ENCODE measurements at regions not wholly inside any gene's neighbourhood (a gene's known extent, or its start where the extent isn't known, plus 50 kb on each side); places are given as distances from the start of the nearest gene placed in this dataset.

DNA sequence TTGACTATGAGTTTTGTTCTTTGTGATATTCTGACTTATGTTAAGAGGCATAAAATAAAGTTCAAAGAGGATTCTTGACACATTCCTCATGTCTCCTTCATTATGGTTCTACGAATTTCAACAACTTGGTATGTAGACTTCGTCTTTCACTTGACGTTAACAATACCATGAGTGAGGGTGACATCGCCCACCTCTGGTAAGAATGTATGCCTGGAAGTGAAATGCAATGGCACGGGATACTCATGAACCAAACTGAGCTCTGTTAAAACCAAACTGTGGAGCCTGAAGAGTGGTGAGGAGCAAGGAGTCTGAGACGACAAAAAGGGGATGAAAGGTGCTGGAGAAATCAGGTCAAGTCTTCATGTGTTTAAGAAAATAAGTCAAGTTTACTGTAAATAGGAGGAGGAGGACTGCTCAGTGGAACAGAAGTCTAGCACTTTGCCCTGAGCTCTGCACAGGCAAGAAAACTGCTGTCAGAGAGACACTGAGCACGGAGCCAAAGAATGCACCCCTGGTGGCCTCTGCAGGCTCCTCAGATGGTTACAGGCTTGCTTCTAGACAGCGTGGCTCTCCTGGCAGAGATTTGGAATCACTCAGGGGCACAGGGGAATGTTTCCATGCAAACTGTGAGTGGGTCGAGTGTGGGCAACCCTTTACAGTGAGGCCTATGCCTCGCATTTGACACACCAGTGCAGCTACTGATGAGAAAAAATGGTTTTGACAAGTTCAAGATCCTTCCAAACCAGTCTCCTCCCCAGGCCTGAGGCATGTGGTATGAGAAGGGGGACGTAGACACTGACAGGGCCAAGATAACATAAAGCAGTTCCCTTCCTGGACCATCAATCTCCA is 470.1 kb downstream of the IRX1 start:
- TF ChIP-seq, protein P1, sequence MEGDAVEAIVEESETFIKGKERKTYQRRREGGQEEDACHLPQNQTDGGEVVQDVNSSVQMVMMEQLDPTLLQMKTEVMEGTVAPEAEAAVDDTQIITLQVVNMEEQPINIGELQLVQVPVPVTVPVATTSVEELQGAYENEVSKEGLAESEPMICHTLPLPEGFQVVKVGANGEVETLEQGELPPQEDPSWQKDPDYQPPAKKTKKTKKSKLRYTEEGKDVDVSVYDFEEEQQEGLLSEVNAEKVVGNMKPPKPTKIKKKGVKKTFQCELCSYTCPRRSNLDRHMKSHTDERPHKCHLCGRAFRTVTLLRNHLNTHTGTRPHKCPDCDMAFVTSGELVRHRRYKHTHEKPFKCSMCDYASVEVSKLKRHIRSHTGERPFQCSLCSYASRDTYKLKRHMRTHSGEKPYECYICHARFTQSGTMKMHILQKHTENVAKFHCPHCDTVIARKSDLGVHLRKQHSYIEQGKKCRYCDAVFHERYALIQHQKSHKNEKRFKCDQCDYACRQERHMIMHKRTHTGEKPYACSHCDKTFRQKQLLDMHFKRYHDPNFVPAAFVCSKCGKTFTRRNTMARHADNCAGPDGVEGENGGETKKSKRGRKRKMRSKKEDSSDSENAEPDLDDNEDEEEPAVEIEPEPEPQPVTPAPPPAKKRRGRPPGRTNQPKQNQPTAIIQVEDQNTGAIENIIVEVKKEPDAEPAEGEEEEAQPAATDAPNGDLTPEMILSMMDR (IDR thresholded peaks at IDR 0.05; ENCODE audit: low read depth, low read length, missing control alignments), result no peak
- Histone ChIP-seq H3K4me3 (ENCODE audit: low read depth, low read length) (no peak overlapping the region), H3K36me3 (replicated peaks) (no peaks in the 10 kb centered on the region), H3K27me3 (replicated peaks) (no peaks in the 10 kb centered on the region), H3K27ac (no peak overlapping the region)
- in situ Hi-C loops (cut with HindIII; ENCODE audit: low pct_ligation_motif_present, low sequenced_read_pairs), result no loop called here
- no peak for DNase-seq

DNA sequence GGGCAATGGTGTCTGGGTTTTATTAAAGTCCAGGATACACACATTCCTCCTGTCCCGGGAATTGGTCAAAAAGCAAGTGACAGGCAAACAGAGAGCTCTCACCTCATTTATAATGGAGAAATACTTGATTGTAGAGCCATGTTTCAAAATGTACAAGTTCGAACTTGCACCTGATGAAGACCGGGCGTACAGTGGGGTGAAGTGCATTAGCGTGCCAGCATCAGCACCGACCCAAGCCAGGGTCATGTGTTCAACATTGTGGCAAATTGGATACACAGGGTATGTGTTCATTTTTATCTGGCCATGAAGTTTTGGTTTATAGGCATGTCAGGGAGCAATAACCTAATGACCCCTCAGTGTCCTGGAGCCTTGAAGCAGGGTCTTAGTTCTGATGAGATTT is 472.5 kb downstream of the IRX1 start:
- no peak for DNase-seq
- Histone ChIP-seq H3K27me3 (replicated peaks) (no peaks in the 10 kb centered on the region), H3K36me3 (replicated peaks) (no peaks in the 10 kb centered on the region), H3K27ac (no peak overlapping the region), H3K4me3 (ENCODE audit: low read depth, low read length) (no peak overlapping the region)
- TF ChIP-seq, protein P1 (IDR thresholded peaks at IDR 0.05; ENCODE audit: low read depth, low read length, missing control alignments), result no peak
- in situ Hi-C loops (cut with HindIII; ENCODE audit: low pct_ligation_motif_present, low sequenced_read_pairs), result no loop called here

DNA sequence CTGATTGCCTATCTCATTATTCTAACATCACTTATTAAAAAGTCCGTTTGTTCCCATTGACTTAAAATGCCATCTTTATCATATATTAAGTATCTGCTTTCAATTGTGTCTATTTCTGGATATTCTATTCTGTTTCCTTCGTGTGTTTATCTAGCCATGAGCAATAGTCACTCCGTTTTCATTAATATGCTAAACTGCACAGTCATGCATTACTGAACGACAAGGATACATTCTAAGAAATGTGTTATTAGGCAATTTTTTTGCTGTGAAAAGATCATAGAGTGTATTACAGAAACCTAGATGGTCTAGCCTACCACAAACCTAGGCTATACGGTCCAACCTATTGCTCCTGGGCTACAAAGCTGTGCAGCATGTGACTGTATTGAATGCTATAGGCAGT is 482.9 kb downstream of the IRX1 start:
- in situ Hi-C loops (cut with HindIII; ENCODE audit: low pct_ligation_motif_present, low sequenced_read_pairs), result no loop called here
- no peak overlapping the region for H3K27ac ChIP-seq
- H3K4me3 ChIP-seq (ENCODE audit: low read depth, low read length), result no peak overlapping the region
- H3K27me3 ChIP-seq (replicated peaks), result no peaks in the 10 kb centered on the region
- no peak for DNase-seq
- no peaks in the 10 kb centered on the region for H3K36me3 ChIP-seq (replicated peaks)
- TF ChIP-seq, protein P1 (IDR thresholded peaks at IDR 0.05; ENCODE audit: low read depth, low read length, missing control alignments), result no peak

DNA sequence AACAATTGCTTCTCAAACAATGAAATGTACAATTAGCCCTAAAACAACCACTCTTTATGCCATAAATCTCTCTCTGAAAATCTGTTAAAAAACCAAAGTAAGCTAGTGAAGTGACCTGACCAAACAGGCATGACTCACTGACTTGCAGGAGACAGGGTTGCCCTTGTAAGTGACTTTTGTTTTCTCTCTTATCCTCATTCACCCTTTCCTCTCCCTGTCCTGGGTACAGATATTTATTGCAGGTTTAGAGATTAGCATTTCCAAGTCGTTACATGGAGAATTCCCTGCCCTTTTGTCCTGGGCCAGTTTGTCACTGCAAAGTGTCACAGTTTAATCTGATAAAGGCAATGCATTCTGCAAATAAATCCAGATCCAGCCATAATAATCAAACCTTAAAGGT is 484.2 kb downstream of the IRX1 start:
- DNase-seq, result no peak
- TF ChIP-seq, protein P1 (IDR thresholded peaks at IDR 0.05; ENCODE audit: low read depth, low read length, missing control alignments), result no peak
- Histone ChIP-seq H3K27me3 (replicated peaks) (no peaks in the 10 kb centered on the region), H3K36me3 (replicated peaks) (no peaks in the 10 kb centered on the region), H3K4me3 (ENCODE audit: low read depth, low read length) (no peak overlapping the region), H3K27ac (no peak overlapping the region)
- in situ Hi-C loops (cut with HindIII; ENCODE audit: low pct_ligation_motif_present, low sequenced_read_pairs), result no loop called here

DNA sequence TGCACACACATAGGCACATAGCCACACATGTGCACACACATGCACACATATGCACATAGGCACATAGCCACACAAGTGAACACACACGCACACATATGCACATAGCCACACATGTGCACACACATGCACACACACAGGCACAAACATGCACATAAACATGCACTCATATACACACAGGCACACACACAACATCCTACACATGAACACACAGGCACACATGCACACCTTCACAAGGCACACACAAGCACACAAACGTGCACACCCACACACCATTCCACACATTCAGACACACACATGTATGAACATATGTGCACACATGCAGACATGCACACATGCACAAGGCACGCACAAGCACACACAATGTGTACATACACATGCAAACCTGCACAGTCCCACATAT is 484.7 kb downstream of the IRX1 start:
- in situ Hi-C loops (cut with HindIII; ENCODE audit: low pct_ligation_motif_present, low sequenced_read_pairs), result no loop called here
- no peak for DNase-seq
- no peak overlapping the region for H3K4me3 ChIP-seq (ENCODE audit: low read depth, low read length)
- TF ChIP-seq, protein P1 (IDR thresholded peaks at IDR 0.05; ENCODE audit: low read depth, low read length, missing control alignments), result no peak
- no peaks in the 10 kb centered on the region for H3K36me3 ChIP-seq (replicated peaks)
- H3K27me3 ChIP-seq (replicated peaks), result no peaks in the 10 kb centered on the region
- H3K27ac ChIP-seq, result no peak overlapping the region

DNA sequence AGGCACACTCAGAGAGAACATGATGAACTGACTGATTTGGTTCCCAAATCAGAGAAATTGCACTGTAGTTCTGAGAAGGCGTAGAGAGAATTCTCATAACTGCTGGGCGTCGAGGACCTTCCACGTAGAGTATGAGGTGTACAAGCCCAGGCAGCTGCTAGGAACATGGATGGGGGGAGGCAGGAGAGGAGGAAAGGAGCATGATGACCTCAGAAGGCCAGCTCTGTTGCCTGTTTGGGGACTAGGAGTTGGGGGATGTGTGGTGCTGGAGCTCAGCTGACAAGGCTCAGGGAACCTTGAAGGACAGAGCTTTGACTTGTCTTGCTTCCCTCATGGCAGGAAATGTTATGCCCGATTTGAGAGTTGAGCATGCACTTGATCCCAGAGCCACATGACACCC is 485.4 kb downstream of the IRX1 start:
- in situ Hi-C loops (cut with HindIII; ENCODE audit: low pct_ligation_motif_present, low sequenced_read_pairs), result no loop called here
- H3K36me3 ChIP-seq (replicated peaks), result no peaks in the 10 kb centered on the region
- H3K4me3 ChIP-seq (ENCODE audit: low read depth, low read length), result no peak overlapping the region
- DNase-seq, result no peak
- no peak overlapping the region for H3K27ac ChIP-seq
- no peaks in the 10 kb centered on the region for H3K27me3 ChIP-seq (replicated peaks)
- TF ChIP-seq, protein P1 (IDR thresholded peaks at IDR 0.05; ENCODE audit: low read depth, low read length, missing control alignments), result no peak
